HepG2 (cell line): ENCODE measurements at regions not wholly inside any gene's neighbourhood (a gene's known extent, or its start where the extent isn't known, plus 50 kb on each side); places are given as distances from the start of the nearest gene placed in this dataset.
A peak's percentile ranks its signal among the peaks of the same experiment; 100 is the strongest.

Experiments
- ATAC-seq: fragments of 200-7000 bp; cut with Tn5 transposase; 3 replicates; pipeline ENCODE4 v1.9.1; 2020; ENCODE audit warnings: mild to moderate bottlenecking, moderate library complexity
- BruUV-seq: library from RNA; stranded (reverse); fragments of 400-500 nt; replicated peaks from 2 replicates; lab custom pipeline; 2021; lab: Mats Ljungman, UMichigan
- CTCF ChIA-PET: fragments of 300-600 bp; formaldehyde crosslinking; extraction: SDS; loops from one replicate; lab custom pipeline; 2021; ENCODE audit warnings: low total read pairs, inconsistent platforms, low intra/inter-chr PET ratio; lab: Yijun Ruan, JAX
- POLR2A ChIA-PET: fragments of 350-600 bp; sonication (Branson Sonifier 250); formaldehyde crosslinking; loops from one replicate; lab custom pipeline; 2020; ENCODE audit warnings: antibody characterized with exemption, inconsistent platforms; lab: Yijun Ruan, JAX
- DNase-seq: peaks from one replicate; pipeline ENCODE4 v3.0.0-alpha.2; 2015; ENCODE audit warnings: low spot score
- FAIRE-seq: peaks from 3 replicates; lab custom pipeline; 2011; peaks lifted over from hg19 to GRCh38; lab: Jason Lieb, UNC
- H2AFZ ChIP-seq: one replicate; pipeline ENCODE4 v1.6.1; 2011; ENCODE audit warnings: low read length, inconsistent platforms
- H3K27ac ChIP-seq: fragments of 300-600 bp; 3 replicates; pipeline ENCODE4 v1.8.0; 2011; ENCODE audit warnings: mixed run types, mild to moderate bottlenecking, mixed read lengths, low read length, inconsistent platforms; ENCODE audit not compliant: insufficient read depth; ENCODE audit errors: extremely low read length
- H3K27me3 ChIP-seq, 2 experiments: fragments of 200-600 bp in 1 of 2; 2 replicates in 1 of 2; 3 replicates in 1 of 2; pipeline versions ENCODE4 v1.6.0 to v1.8.0; 2011; ENCODE audit warnings: low read length in 2 of 2, mild to moderate bottlenecking in 2 of 2, moderate library complexity in 2 of 2, inconsistent platforms in 1 of 2; ENCODE audit not compliant: insufficient read depth in 2 of 2, control insufficient read depth in 1 of 2
- H3K36me3 ChIP-seq, 2 experiments: fragments of 200-600 bp in 1 of 2; replicated peaks in 1 of 2; 2 replicates in 1 of 2; 3 replicates in 1 of 2; pipeline versions ENCODE4 v1.5.1 to v1.8.0; 2011; ENCODE audit warnings: low read length in 2 of 2, inconsistent platforms in 1 of 2; ENCODE audit not compliant: insufficient read depth in 2 of 2, control insufficient read depth in 1 of 2
- H3K4me1 ChIP-seq: 2 replicates; pipeline ENCODE4 v1.5.1; 2012; ENCODE audit warnings: low read length, inconsistent platforms; ENCODE audit not compliant: insufficient read depth
- H3K4me2 ChIP-seq: 2 replicates; pipeline ENCODE4 v1.6.0; 2011; ENCODE audit warnings: low read depth, low read length, inconsistent platforms
- H3K4me3 ChIP-seq, 3 experiments: fragments of 200-600 bp in 1 of 3; sonication (generic), shearing (Covaris generic) in 1 of 3; replicated peaks in 1 of 3; 2 replicates each; pipeline ENCODE4 v1.5.1; 2011 to 2016; ENCODE audit warnings: low read length in 3 of 3, inconsistent platforms in 2 of 3, low read depth in 2 of 3, mild to moderate bottlenecking in 2 of 3, control low read depth in 1 of 3, mixed read lengths in 1 of 3; ENCODE audit not compliant: insufficient read depth in 1 of 3
- H3K79me2 ChIP-seq: one replicate; pipeline ENCODE4 v1.6.1; 2011; ENCODE audit warnings: low read length, inconsistent platforms; ENCODE audit not compliant: insufficient read depth
- H3K9ac ChIP-seq: 2 replicates; pipeline ENCODE4 v1.6.0; 2011; ENCODE audit warnings: mild to moderate bottlenecking, low read depth, low read length, inconsistent platforms; ENCODE audit not compliant: insufficient read depth
- H3K9me3 ChIP-seq: 2 replicates; pipeline ENCODE4 v1.5.1; 2012; ENCODE audit warnings: mild to moderate bottlenecking, low read length
- H4K20me1 ChIP-seq: 2 replicates; pipeline ENCODE4 v1.6.0; 2011; ENCODE audit warnings: inconsistent platforms, mild to moderate bottlenecking, low read length, moderate library complexity; ENCODE audit not compliant: insufficient read depth
- ATF7 ChIP-seq, 2 experiments: fragments of 450-650 bp in 1 of 2; sonication (generic) in 1 of 2; formaldehyde crosslinking in 1 of 2; IDR thresholded peaks; 2 replicates each; pipeline versions ENCODE4 v1.4.0 to v1.6.1; 2016 to 2020; ENCODE audit warnings: antibody characterized with exemption in 1 of 2, mild to moderate bottlenecking in 1 of 2, missing genetic modification reagents in 1 of 2
- FOSL2 ChIP-seq: sonication (generic); formaldehyde crosslinking; IDR thresholded peaks from 2 replicates; pipeline ENCODE4 v1.4.0; 2020; ENCODE audit warnings: missing genetic modification reagents
- HNF4A ChIP-seq: sonication (generic); formaldehyde crosslinking; IDR thresholded peaks from 2 replicates; pipeline ENCODE4 v1.4.0; 2020; ENCODE audit warnings: missing genetic modification reagents
- MAFF ChIP-seq: IDR thresholded peaks from 2 replicates; pipeline ENCODE4 v1.6.1; 2011; ENCODE audit warnings: low read depth, low read length, improper control_type of control experiment
- MAFK ChIP-seq, 2 experiments: IDR thresholded peaks in 1 of 2; conservative IDR thresholded peaks in 1 of 2; 2 replicates each; pipeline ENCODE4 v1.6.1; 2011; ENCODE audit warnings: improper control_type of control experiment in 2 of 2, low read length in 2 of 2
- NFIB ChIP-seq: sonication (generic); formaldehyde crosslinking; IDR thresholded peaks from 2 replicates; pipeline ENCODE4 v1.9.0; 2021; ENCODE audit warnings: missing genetic modification reagents, mild to moderate bottlenecking, borderline replicate concordance
- ZNF629 ChIP-seq: sonication (generic); formaldehyde crosslinking; conservative IDR thresholded peaks from 2 replicates; pipeline ENCODE4 v1.5.0; 2020; ENCODE audit warnings: missing genetic modification reagents
- WGBS: methylation state at CpG from one replicate; pipeline ENCODE4 v1.1.6; 2017; ENCODE audit warnings: low lambda C conversion rate; 5-methylcytosine and 5-hydroxymethylcytosine counted together
- in situ Hi-C: cut with HindIII; loops from 2 replicates; pipeline ENCODE4 v1.10.0; 2017; ENCODE audit warnings: low pct_unique_long_range_greater_than_20kb; ENCODE audit not compliant: extremely low pct_ligation_motif_present
- intact Hi-C: fragments of 100-400 bp; cut with micrococcal nuclease; formaldehyde crosslinking; loops from one replicate; pipeline ENCODE4 v1.10.0; 2022; ENCODE audit not compliant: unreplicated experiment
- TF ChIP-seq, protein P1 (sequence below): sonication (generic); formaldehyde crosslinking; conservative IDR thresholded peaks from 2 replicates; pipeline ENCODE4 v1.8.0; 2022; ENCODE audit warnings: missing genetic modification reagents
- TF ChIP-seq, protein P2 (sequence below): sonication (generic); formaldehyde crosslinking; IDR thresholded peaks from 2 replicates; pipeline ENCODE4 v1.4.0; 2020; ENCODE audit warnings: missing genetic modification reagents, borderline replicate concordance
- TF ChIP-seq, protein P3 (sequence below): sonication (generic); formaldehyde crosslinking; IDR thresholded peaks from 2 replicates; pipeline ENCODE4 v1.5.1; 2020; ENCODE audit warnings: missing genetic modification reagents, mild to moderate bottlenecking, borderline replicate concordance

DNA sequence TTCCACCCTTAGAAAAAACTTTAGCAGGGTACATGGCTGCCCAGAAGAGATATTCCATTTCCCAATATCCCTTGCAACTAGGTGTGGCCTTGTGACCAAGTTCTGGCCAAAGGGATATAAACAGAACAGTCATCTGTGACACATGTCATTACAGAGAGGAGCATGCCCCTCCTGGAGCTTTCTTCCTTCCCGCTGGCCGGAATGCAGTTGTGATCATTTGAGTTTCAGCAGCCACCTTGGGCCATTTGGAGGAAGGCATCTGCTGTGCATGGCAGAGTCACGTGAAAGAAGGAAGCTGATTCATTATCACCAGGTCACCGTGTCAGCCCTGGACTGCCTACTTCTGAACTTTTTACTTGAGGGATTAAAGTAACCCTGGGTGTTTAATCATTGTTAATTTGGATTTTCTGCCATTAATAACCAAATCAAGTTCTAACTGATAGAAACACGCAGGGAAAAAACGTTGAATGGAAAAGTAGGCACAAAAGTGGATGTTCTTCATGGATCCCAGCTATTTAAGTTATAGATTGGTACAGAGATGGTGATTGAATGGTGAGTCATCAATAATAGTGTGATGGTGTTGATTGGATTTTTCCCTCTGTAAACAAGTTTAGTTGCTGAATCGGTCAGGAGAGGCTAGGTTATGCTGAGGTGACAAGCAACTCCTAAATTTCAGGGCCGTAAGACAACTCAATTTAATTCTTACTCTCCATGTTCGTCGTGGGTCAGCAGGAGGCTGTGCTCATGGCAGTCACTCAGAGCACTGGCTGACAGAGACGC is 80.7 kb upstream of the CCDC167 start:
- no TSS peak for BruUV-seq
- no peaks in the 10 kb centered on the region for H4K20me1 ChIP-seq
- H3K4me2 ChIP-seq: no peak overlapping the region
- no peak overlapping the region for H2AFZ ChIP-seq
- no peak overlapping the region for H3K9ac ChIP-seq
- H3K27ac ChIP-seq: no peak overlapping the region
- peaks cover 4 to 66% of the 10 kb centered on the region in 2 experiments; a peak in 3 of 5 replicates for H3K27me3 ChIP-seq
- H3K4me3 ChIP-seq: no peak overlapping the region
- H3K4me1 ChIP-seq: no peaks in the 10 kb centered on the region
- ChIA-PET CTCF (interaction anchor here (1.2 kb wide), 1 partner anchor 112 kb away, joined by 4 read pairs; no protein-coding TSS in a partner anchor), POLR2A (no interaction called here)
- TF ChIP-seq MAFK (conservative IDR thresholded peaks at IDR 0.05 in 1 of 2, IDR thresholded peaks at IDR 0.05 in 1 of 2; ENCODE audit: low read length in 2 of 2) (0 out of 4 replicates have a peak, but pooled peaks have one; percentile 18 to 20), MAFF (0 out of 2 replicates have a peak, but pooled peaks have one; percentile 12), FOSL2 (CRISPR knock-in tag) (0 out of 2 replicates have a peak, but pooled peaks have one; percentile 7), HNF4A (CRISPR knock-in tag) (no peak)
- no peaks in the 10 kb centered on the region for H3K79me2 ChIP-seq
- intact Hi-C loops (no loop called here), in situ Hi-C loops (no loop called here)
- no peak for DNase-seq
- H3K36me3 ChIP-seq: no peaks in the 10 kb centered on the region
- FAIRE-seq: no peak
- WGBS: 38% methylated on average over 10 of the region's 11 CpGs
- ATAC-seq: no peak
- no peaks in the 10 kb centered on the region for H3K9me3 ChIP-seq

DNA sequence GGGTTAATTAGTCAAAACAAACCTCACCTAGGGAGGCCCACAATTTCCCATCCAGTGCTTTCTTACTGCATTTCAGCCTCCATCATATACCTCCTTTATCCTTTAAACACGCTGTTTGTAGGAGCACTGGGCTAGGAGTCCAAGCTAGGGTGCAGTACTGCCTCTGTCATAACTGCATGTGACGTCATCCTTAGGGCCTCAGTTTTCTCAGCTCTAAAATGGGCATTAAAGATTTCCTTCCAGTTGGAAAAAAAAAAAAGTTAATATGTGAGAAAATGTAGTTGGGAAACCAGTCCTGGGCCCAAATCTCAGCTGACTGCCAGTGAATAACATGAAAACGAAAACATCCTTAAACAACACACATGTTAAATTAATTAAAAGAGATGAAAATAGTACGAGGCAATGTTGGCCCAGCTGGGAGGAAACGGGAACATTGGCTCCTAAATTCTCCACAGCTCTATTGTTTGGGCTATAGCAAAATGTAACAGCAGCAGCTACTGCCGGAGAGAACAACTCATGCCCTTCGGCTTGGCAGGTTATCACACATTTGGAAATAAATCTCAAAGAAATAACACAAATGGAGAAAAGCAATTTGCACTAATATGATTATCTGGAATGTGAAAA is 79.9 kb upstream of the CCDC167 start:
- Histone ChIP-seq H3K4me2 (no peak overlapping the region), H3K4me3 (no peak overlapping the region), H3K27me3 (peaks cover 4 to 62% of the 10 kb centered on the region in 2 experiments; a peak in 3 of 5 replicates), H4K20me1 (no peaks in the 10 kb centered on the region), H3K9ac (no peak overlapping the region), H2AFZ (no peak overlapping the region), H3K9me3 (no peaks in the 10 kb centered on the region), H3K36me3 (no peaks in the 10 kb centered on the region), H3K4me1 (no peaks in the 10 kb centered on the region), H3K27ac (no peak overlapping the region), H3K79me2 (no peaks in the 10 kb centered on the region)
- no peak for DNase-seq
- FAIRE-seq: no peak
- 35% methylated on average over 7 of the region's 7 CpGs for WGBS
- intact Hi-C loops: no loop called here
- ATAC-seq: no peak
- ChIA-PET POLR2A (no interaction called here), CTCF (no interaction called here)
- no TSS peak for BruUV-seq
- in situ Hi-C loops: no loop called here
- TF ChIP-seq ATF7 (IDR thresholded peaks at IDR 0.05) (peak; percentile 97), ATF7 (CRISPR knock-in tag; IDR thresholded peaks at IDR 0.05) (no peak), ZNF629 (peak; percentile 74), NFIB (CRISPR knock-in tag) (no peak)
- TF ChIP-seq, protein P1, sequence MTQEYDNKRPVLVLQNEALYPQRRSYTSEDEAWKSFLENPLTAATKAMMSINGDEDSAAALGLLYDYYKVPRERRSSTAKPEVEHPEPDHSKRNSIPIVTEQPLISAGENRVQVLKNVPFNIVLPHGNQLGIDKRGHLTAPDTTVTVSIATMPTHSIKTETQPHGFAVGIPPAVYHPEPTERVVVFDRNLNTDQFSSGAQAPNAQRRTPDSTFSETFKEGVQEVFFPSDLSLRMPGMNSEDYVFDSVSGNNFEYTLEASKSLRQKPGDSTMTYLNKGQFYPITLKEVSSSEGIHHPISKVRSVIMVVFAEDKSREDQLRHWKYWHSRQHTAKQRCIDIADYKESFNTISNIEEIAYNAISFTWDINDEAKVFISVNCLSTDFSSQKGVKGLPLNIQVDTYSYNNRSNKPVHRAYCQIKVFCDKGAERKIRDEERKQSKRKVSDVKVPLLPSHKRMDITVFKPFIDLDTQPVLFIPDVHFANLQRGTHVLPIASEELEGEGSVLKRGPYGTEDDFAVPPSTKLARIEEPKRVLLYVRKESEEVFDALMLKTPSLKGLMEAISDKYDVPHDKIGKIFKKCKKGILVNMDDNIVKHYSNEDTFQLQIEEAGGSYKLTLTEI (CRISPR knock-in tag): no peak
- TF ChIP-seq, protein P2, sequence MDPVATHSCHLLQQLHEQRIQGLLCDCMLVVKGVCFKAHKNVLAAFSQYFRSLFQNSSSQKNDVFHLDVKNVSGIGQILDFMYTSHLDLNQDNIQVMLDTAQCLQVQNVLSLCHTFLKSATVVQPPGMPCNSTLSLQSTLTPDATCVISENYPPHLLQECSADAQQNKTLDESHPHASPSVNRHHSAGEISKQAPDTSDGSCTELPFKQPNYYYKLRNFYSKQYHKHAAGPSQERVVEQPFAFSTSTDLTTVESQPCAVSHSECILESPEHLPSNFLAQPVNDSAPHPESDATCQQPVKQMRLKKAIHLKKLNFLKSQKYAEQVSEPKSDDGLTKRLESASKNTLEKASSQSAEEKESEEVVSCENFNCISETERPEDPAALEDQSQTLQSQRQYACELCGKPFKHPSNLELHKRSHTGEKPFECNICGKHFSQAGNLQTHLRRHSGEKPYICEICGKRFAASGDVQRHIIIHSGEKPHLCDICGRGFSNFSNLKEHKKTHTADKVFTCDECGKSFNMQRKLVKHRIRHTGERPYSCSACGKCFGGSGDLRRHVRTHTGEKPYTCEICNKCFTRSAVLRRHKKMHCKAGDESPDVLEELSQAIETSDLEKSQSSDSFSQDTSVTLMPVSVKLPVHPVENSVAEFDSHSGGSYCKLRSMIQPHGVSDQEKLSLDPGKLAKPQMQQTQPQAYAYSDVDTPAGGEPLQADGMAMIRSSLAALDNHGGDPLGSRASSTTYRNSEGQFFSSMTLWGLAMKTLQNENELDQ: no peak
- TF ChIP-seq, protein P3, sequence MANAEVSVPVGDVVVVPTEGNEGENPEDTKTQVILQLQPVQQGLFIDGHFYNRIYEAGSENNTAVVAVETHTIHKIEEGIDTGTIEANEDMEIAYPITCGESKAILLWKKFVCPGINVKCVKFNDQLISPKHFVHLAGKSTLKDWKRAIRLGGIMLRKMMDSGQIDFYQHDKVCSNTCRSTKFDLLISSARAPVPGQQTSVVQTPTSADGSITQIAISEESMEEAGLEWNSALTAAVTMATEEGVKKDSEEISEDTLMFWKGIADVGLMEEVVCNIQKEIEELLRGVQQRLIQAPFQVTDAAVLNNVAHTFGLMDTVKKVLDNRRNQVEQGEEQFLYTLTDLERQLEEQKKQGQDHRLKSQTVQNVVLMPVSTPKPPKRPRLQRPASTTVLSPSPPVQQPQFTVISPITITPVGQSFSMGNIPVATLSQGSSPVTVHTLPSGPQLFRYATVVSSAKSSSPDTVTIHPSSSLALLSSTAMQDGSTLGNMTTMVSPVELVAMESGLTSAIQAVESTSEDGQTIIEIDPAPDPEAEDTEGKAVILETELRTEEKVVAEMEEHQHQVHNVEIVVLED (CRISPR knock-in tag): no peak
